HepG2 (cell line): ENCODE measurements at regions not wholly inside any gene's neighbourhood (a gene's known extent, or its start where the extent isn't known, plus 50 kb on each side); places are given as distances from the start of the nearest gene placed in this dataset.

Experiments used
- ARID5B ChIP-seq: IDR thresholded peaks from 2 replicates; pipeline ENCODE4 v1.4.0; 2020; ENCODE audit warnings: mild to moderate bottlenecking, missing genetic modification reagents
- ARNTL ChIP-seq: sonication (generic); formaldehyde crosslinking; IDR thresholded peaks from 2 replicates; pipeline ENCODE4 v1.4.0; 2020; ENCODE audit warnings: mild to moderate bottlenecking, missing genetic modification reagents
- CENPBD1 ChIP-seq: sonication (generic); formaldehyde crosslinking; IDR thresholded peaks from 2 replicates; pipeline ENCODE4 v1.8.0; 2022; ENCODE audit warnings: missing genetic modification reagents, low read depth, mild to moderate bottlenecking, borderline replicate concordance
- CHD2 ChIP-seq: IDR thresholded peaks from 2 replicates; pipeline ENCODE4 v1.6.1; 2011; ENCODE audit warnings: low read depth, low read length, improper control_type of control experiment
- GMEB1 ChIP-seq: sonication (generic); formaldehyde crosslinking; IDR thresholded peaks from 2 replicates; pipeline ENCODE4 v1.5.1; 2020; ENCODE audit warnings: missing genetic modification reagents, mild to moderate bottlenecking, borderline replicate concordance
- GTF3A ChIP-seq: sonication (generic); formaldehyde crosslinking; conservative IDR thresholded peaks from 2 replicates; pipeline ENCODE4 v1.4.0; 2020; ENCODE audit warnings: mild to moderate bottlenecking, missing genetic modification reagents
- JDP2 ChIP-seq: sonication (generic); formaldehyde crosslinking; IDR thresholded peaks from 2 replicates; pipeline ENCODE4 v1.8.1; 2022; ENCODE audit warnings: missing genetic modification reagents, borderline replicate concordance
- MAZ ChIP-seq, 2 experiments: sonication (generic) in 1 of 2; formaldehyde crosslinking in 1 of 2; IDR thresholded peaks; 2 replicates each; pipeline versions ENCODE4 v1.5.0 to v1.6.1; 2012 to 2020; ENCODE audit warnings: low read depth in 2 of 2, mild to moderate bottlenecking in 2 of 2, borderline replicate concordance in 1 of 2, improper control_type of control experiment in 1 of 2, low read length in 1 of 2, missing genetic modification reagents in 1 of 2, moderate library complexity in 1 of 2
- MIER2 ChIP-seq: IDR thresholded peaks from 2 replicates; pipeline ENCODE4 v1.6.1; 2016; ENCODE audit warnings: missing biosample characterization, missing genetic modification reagents
- MLLT10 ChIP-seq: sonication (generic); formaldehyde crosslinking; IDR thresholded peaks from 2 replicates; pipeline ENCODE4 v1.4.0; 2020; ENCODE audit warnings: missing genetic modification reagents
- RFX3 ChIP-seq: IDR thresholded peaks from 2 replicates; pipeline ENCODE4 v1.6.1; 2016; ENCODE audit warnings: missing biosample characterization, missing genetic modification reagents
- SMAD1 ChIP-seq: sonication (generic); formaldehyde crosslinking; IDR thresholded peaks from 2 replicates; pipeline ENCODE4 v1.4.0; 2020; ENCODE audit warnings: missing genetic modification reagents, low read depth, mild to moderate bottlenecking, borderline replicate concordance
- SMAD9 ChIP-seq: sonication (generic); formaldehyde crosslinking; IDR thresholded peaks from 2 replicates; pipeline ENCODE4 v1.5.1; 2020; ENCODE audit warnings: mild to moderate bottlenecking, missing genetic modification reagents
- WIZ ChIP-seq: sonication (generic); formaldehyde crosslinking; IDR thresholded peaks from 2 replicates; pipeline ENCODE4 v1.5.1; 2020; ENCODE audit warnings: mild to moderate bottlenecking, missing genetic modification reagents
- ZBTB25 ChIP-seq: IDR thresholded peaks from 2 replicates; pipeline ENCODE4 v1.6.1; 2018; ENCODE audit warnings: missing genetic modification reagents
- ZBTB3 ChIP-seq: sonication (generic); formaldehyde crosslinking; IDR thresholded peaks from 2 replicates; pipeline ENCODE4 v1.4.0; 2020; ENCODE audit warnings: low read depth, mild to moderate bottlenecking, moderate library complexity, missing genetic modification reagents, borderline replicate concordance
- ZNF331 ChIP-seq: sonication (generic); formaldehyde crosslinking; IDR thresholded peaks from 2 replicates; pipeline ENCODE4 v1.4.0; 2020; ENCODE audit warnings: missing genetic modification reagents
- ZNF335 ChIP-seq: sonication (generic); formaldehyde crosslinking; IDR thresholded peaks from 2 replicates; pipeline ENCODE4 v1.4.0; 2020; ENCODE audit warnings: missing genetic modification reagents
- ZNF720 ChIP-seq: sonication (generic); formaldehyde crosslinking; IDR thresholded peaks from 2 replicates; pipeline ENCODE4 v1.4.0; 2020; ENCODE audit warnings: missing genetic modification reagents
- ZSCAN22 ChIP-seq: sonication (generic); formaldehyde crosslinking; IDR thresholded peaks from 2 replicates; pipeline ENCODE4 v1.4.0; 2020; ENCODE audit warnings: mild to moderate bottlenecking, missing genetic modification reagents
- TF ChIP-seq, protein P1 (sequence below): sonication (generic); formaldehyde crosslinking; IDR thresholded peaks from 2 replicates; pipeline ENCODE4 v1.8.0; 2022; ENCODE audit warnings: missing genetic modification reagents, mild to moderate bottlenecking, inconsistent platforms, borderline replicate concordance

GRCh38 chr6:98657764-98658163 is 176.6 kb upstream of the POU3F2 start (continued):
- no peak for TF ChIP-seq CHD2
- peak; percentile 67; the same call in 1 of the 2 replicates for TF ChIP-seq WIZ
- no peak for TF ChIP-seq ZNF335
- no peak for TF ChIP-seq ZNF720 (CRISPR knock-in tag)
- TF ChIP-seq, protein P1, sequence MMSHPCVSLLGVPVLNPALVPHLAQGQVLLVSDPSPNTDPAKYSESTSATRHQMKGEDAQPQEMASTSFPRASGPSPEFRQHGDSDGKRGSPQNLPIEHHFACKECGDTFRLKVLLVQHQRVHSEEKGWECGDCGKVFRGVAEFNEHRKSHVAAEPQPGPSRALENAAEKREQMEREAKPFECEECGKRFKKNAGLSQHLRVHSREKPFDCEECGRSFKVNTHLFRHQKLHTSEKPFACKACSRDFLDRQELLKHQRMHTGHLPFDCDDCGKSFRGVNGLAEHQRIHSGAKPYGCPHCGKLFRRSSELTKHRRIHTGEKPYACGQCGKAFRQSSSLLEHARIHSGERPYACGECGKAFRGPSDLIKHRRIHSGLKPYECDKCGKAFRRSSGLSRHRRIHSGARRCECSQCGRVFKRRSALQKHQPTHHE (CRISPR knock-in tag), result no peak
- TF ChIP-seq GMEB1, result no peak
- no peak for TF ChIP-seq SMAD9 (CRISPR knock-in tag)
- TF ChIP-seq MAZ (IDR thresholded peaks at IDR 0.05; ENCODE audit: borderline replicate concordance, low read depth, low read length), result no peak
- TF ChIP-seq MAZ (CRISPR knock-in tag; IDR thresholded peaks at IDR 0.05; ENCODE audit: low read depth), result no peak
- TF ChIP-seq ARNTL, result no peak
- TF ChIP-seq ARID5B (CRISPR knock-in tag), result peak; percentile 32; the same call in 1 of the 2 replicates
- TF ChIP-seq ZBTB3 (CRISPR knock-in tag), result no peak
- no peak for TF ChIP-seq ZSCAN22 (CRISPR knock-in tag)
- no peak for TF ChIP-seq SMAD1 (CRISPR knock-in tag)
- 0 out of 2 replicates have a peak, but pooled peaks have one; percentile 43 for TF ChIP-seq ZNF331
- 0 out of 2 replicates have a peak, but pooled peaks have one; percentile 41 for TF ChIP-seq ZBTB25
- TF ChIP-seq MIER2 (CRISPR knock-in tag), result peak; percentile 98
- TF ChIP-seq RFX3 (CRISPR knock-in tag), result no peak
- TF ChIP-seq MLLT10, result no peak
- TF ChIP-seq CENPBD1 (CRISPR knock-in tag), result no peak
- TF ChIP-seq GTF3A, result no peak
- no peak for TF ChIP-seq JDP2
